H9 (cell line): ENCODE measurements at regions not wholly inside any gene's neighbourhood (a gene's known extent, or its start where the extent isn't known, plus 50 kb on each side); places are given as distances from the start of the nearest gene placed in this dataset.

Experiments
- DNase-seq: peaks from one replicate; pipeline ENCODE4 v3.0.0-alpha.2; 2017
- H2AFZ ChIP-seq: one replicate; pipeline ENCODE4 v1.6.1; 2013; ENCODE audit warnings: mild to moderate bottlenecking, low read length, control low read depth, moderate library complexity
- H2AK5ac ChIP-seq: 2 replicates; pipeline ENCODE4 v1.6.1; 2013; ENCODE audit warnings: low read length, control low read depth, mixed read lengths; ENCODE audit not compliant: insufficient read length
- H2BK120ac ChIP-seq: one replicate; pipeline ENCODE4 v1.6.1; 2013; ENCODE audit warnings: low read depth, mild to moderate bottlenecking, low read length, control low read depth, inconsistent platforms; ENCODE audit not compliant: poor library complexity, severe bottlenecking
- H2BK12ac ChIP-seq: 2 replicates; pipeline ENCODE4 v1.6.1; 2013; ENCODE audit warnings: low read length, control low read depth, mixed read lengths, low read depth; ENCODE audit not compliant: insufficient read length
- H2BK15ac ChIP-seq: 2 replicates; pipeline ENCODE4 v1.6.1; 2013; ENCODE audit warnings: low read depth, low read length, control low read depth
- H2BK20ac ChIP-seq: one replicate; pipeline ENCODE4 v1.6.1; 2013; ENCODE audit warnings: low read depth, mild to moderate bottlenecking, low read length, control low read depth, inconsistent platforms; ENCODE audit not compliant: poor library complexity, severe bottlenecking
- H2BK5ac ChIP-seq: 2 replicates; pipeline ENCODE4 v1.6.1; 2013; ENCODE audit warnings: low read length, control low read depth, mixed read lengths; ENCODE audit not compliant: insufficient read length
- H3K14ac ChIP-seq: 2 replicates; pipeline ENCODE4 v1.6.1; 2013; ENCODE audit warnings: low read length, control low read depth; ENCODE audit not compliant: insufficient read depth
- H3K18ac ChIP-seq: 2 replicates; pipeline ENCODE4 v1.6.1; 2013; ENCODE audit warnings: low read depth, mild to moderate bottlenecking, mixed read lengths, low read length, control low read depth; ENCODE audit not compliant: insufficient read length
- H3K23ac ChIP-seq: 2 replicates; pipeline ENCODE4 v1.6.1; 2013; ENCODE audit warnings: low read length, control low read depth, mixed read lengths, low read depth; ENCODE audit not compliant: insufficient read length
- H3K23me2 ChIP-seq: 2 replicates; pipeline ENCODE4 v1.6.1; 2013; ENCODE audit warnings: low read depth, mild to moderate bottlenecking, mixed read lengths, low read length, control low read depth; ENCODE audit not compliant: insufficient read length, poor library complexity, severe bottlenecking
- H3K27ac ChIP-seq: 2 replicates; pipeline ENCODE4 v1.5.1; 2013; ENCODE audit warnings: low read length, control low read depth, mixed read lengths, low read depth; ENCODE audit not compliant: insufficient read length
- H3K27me3 ChIP-seq: 2 replicates; pipeline ENCODE4 v1.6.1; 2013; ENCODE audit warnings: low read length, control low read depth, inconsistent platforms; ENCODE audit not compliant: insufficient read depth
- H3K4ac ChIP-seq: 2 replicates; pipeline ENCODE4 v1.6.1; 2013; ENCODE audit warnings: low read depth, mild to moderate bottlenecking, control low read depth, inconsistent platforms, low read length, moderate library complexity
- H3K4me1 ChIP-seq: 2 replicates; pipeline ENCODE4 v1.6.1; 2013; ENCODE audit warnings: low read length, control low read depth, inconsistent platforms; ENCODE audit not compliant: insufficient read depth
- H3K4me2 ChIP-seq: 2 replicates; pipeline ENCODE4 v1.6.1; 2013; ENCODE audit warnings: low read length, control low read depth, mixed read lengths; ENCODE audit not compliant: insufficient read length, insufficient read depth
- H3K56ac ChIP-seq: 2 replicates; pipeline ENCODE4 v1.6.1; 2013; ENCODE audit warnings: low read depth, mild to moderate bottlenecking, mixed read lengths, low read length, control low read depth; ENCODE audit not compliant: insufficient read length
- H3K79me1 ChIP-seq: 2 replicates; pipeline ENCODE4 v1.6.1; 2013; ENCODE audit warnings: low read depth, mild to moderate bottlenecking, moderate library complexity, low read length, control low read depth, inconsistent platforms; ENCODE audit not compliant: insufficient read depth, poor library complexity, severe bottlenecking
- H3K79me2 ChIP-seq: 2 replicates; pipeline ENCODE4 v1.6.1; 2013; ENCODE audit warnings: low read length, control low read depth, inconsistent platforms; ENCODE audit not compliant: insufficient read depth
- H3K9ac ChIP-seq: 2 replicates; pipeline ENCODE4 v1.6.1; 2013; ENCODE audit warnings: low read length, control low read depth, mixed read lengths; ENCODE audit not compliant: insufficient read length; ENCODE audit errors: extremely low read depth
- H3K9me3 ChIP-seq: one replicate; pipeline ENCODE4 v1.6.1; 2013; ENCODE audit warnings: low read depth, low read length, inconsistent platforms; ENCODE audit not compliant: control insufficient read depth
- H3T11ph ChIP-seq: one replicate; pipeline ENCODE4 v1.6.1; 2013; ENCODE audit warnings: mild to moderate bottlenecking, low read length, control low read depth, inconsistent platforms
- H4K20me1 ChIP-seq: one replicate; pipeline ENCODE4 v1.6.1; 2013; ENCODE audit not compliant: control insufficient read depth, insufficient read length, insufficient read depth
- H4K5ac ChIP-seq: 2 replicates; pipeline ENCODE4 v1.6.1; 2013; ENCODE audit warnings: low read depth, mild to moderate bottlenecking, mixed read lengths, low read length, control low read depth; ENCODE audit not compliant: insufficient read length
- H4K8ac ChIP-seq: replicated peaks from 2 replicates; pipeline ENCODE4 v1.6.1; 2013; ENCODE audit warnings: low read length, control low read depth, mixed read lengths, low read depth; ENCODE audit not compliant: insufficient read length
- H4K91ac ChIP-seq: 2 replicates; pipeline ENCODE4 v1.6.1; 2013; ENCODE audit warnings: low read depth, mild to moderate bottlenecking, moderate library complexity, mixed read lengths, low read length, control low read depth; ENCODE audit not compliant: insufficient read length
- H3K27ac Mint-ChIP-seq, 3 experiments: 2 replicates in 2 of 3; 3 replicates in 1 of 3; pipeline ENCODE4 v1.8.0; 2020 to 2021; ENCODE audit warnings: mixed read lengths in 3 of 3, mild to moderate bottlenecking in 1 of 3, moderate library complexity in 1 of 3
- H3K27me3 Mint-ChIP-seq: 2 replicates; pipeline ENCODE4 v1.8.0; 2021; ENCODE audit warnings: low read depth, mild to moderate bottlenecking, moderate library complexity, mixed read lengths
- H3K36me3 Mint-ChIP-seq, 3 experiments: 2 replicates in 2 of 3; 3 replicates in 1 of 3; pipeline ENCODE4 v1.8.0; 2020 to 2021; ENCODE audit warnings: low read depth in 3 of 3, mixed read lengths in 3 of 3; ENCODE audit not compliant: insufficient read depth in 1 of 3
- H3K4me1 Mint-ChIP-seq, 2 experiments: 2 replicates each; pipeline ENCODE4 v1.8.0; 2020; ENCODE audit warnings: mixed read lengths in 2 of 2
- H3K4me3 Mint-ChIP-seq, 2 experiments: 2 replicates in 1 of 2; 3 replicates in 1 of 2; pipeline ENCODE4 v1.8.0; 2020 to 2021; ENCODE audit warnings: mild to moderate bottlenecking in 2 of 2, mixed read lengths in 2 of 2, moderate library complexity in 1 of 2
- H3K9me3 Mint-ChIP-seq, 2 experiments: 2 replicates in 1 of 2; 3 replicates in 1 of 2; pipeline ENCODE4 v1.8.0; 2020; ENCODE audit warnings: mild to moderate bottlenecking in 2 of 2, mixed read lengths in 2 of 2, moderate library complexity in 1 of 2
- CTCF ChIP-seq: fragments of 200-600 bp; sonication (generic); conservative IDR thresholded peaks from 3 replicates; pipeline ENCODE4 v1.8.0; 2021; ENCODE audit warnings: antibody characterized with exemption, mild to moderate bottlenecking
- WGBS: extraction: QIAGEN DNeasy Blood & Tissue Kit; methylation state at CpG from one replicate; pipeline ENCODE4 v1.1.7; 2013; ENCODE audit warnings: missing lambda C conversion rate, low lambda C conversion rate, mixed read lengths; ENCODE audit not compliant: insufficient read length; ENCODE audit errors: extremely low coverage; 5-methylcytosine and 5-hydroxymethylcytosine counted together

DNA sequence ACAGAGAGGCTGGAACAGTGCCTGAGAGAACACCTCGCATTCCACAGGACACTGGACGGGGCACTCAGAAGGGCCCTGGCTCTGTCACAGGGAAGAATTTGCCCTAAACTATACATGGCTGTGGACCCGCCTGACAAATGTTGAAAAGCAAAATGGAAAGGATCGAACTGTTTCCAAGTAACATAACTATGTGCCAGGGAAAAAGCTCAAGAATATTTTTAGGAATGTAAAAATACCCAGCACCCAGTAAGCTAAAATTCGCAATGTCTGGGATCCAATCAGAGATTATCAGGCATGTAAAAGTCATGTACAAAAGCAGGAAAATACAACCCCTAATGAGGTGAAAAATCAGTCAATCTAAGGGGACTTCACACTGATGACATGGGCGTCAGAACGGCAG lies 215.9 kb downstream of the TTLL2 start:
- H4K5ac ChIP-seq = no peak overlapping the region
- peaks cover 3 to 27% (median 4%) of the 10 kb centered on the region in 3 experiments; a peak in 6 of 7 replicates for H3K36me3 Mint-ChIP-seq
- H2AFZ ChIP-seq = no peak overlapping the region
- no peak for TF ChIP-seq CTCF
- no peaks in the 10 kb centered on the region; the same call in 1 of the 2 replicates for H3K4me1 ChIP-seq
- no peaks in the 10 kb centered on the region for H3K27me3 ChIP-seq
- WGBS = no CpG with 5 or more reads among the region's 7 CpGs
- no peak overlapping the region for H2BK20ac ChIP-seq
- no peak overlapping the region for H3K4me2 ChIP-seq
- DNase-seq = no peak
- H3K79me2 ChIP-seq = no peaks in the 10 kb centered on the region
- H3K4me1 Mint-ChIP-seq = peaks cover 3 to 4% of the 10 kb centered on the region in 2 experiments; a peak in 3 of 4 replicates
- no peak overlapping the region for H3K9ac ChIP-seq
- no peak overlapping the region for H3K56ac ChIP-seq
- no peak overlapping the region for H3K14ac ChIP-seq
- peaks cover 17 to 20% of the 10 kb centered on the region in 2 experiments for H3K9me3 Mint-ChIP-seq
- H3K4ac ChIP-seq = no peak overlapping the region
- no peak overlapping the region for H3K23ac ChIP-seq
- H3K27ac ChIP-seq = no peak overlapping the region
- no peak overlapping the region for H3K18ac ChIP-seq
- H4K8ac ChIP-seq = no peak overlapping the region
- no peaks in the 10 kb centered on the region for H3K79me1 ChIP-seq
- H2AK5ac ChIP-seq = no peak overlapping the region
- H2BK5ac ChIP-seq = no peak overlapping the region
- H3K9me3 ChIP-seq = no peaks in the 10 kb centered on the region
- no peak overlapping the region for H2BK15ac ChIP-seq
- peaks cover 17% of the 10 kb centered on the region for H3K27me3 Mint-ChIP-seq
- no peak overlapping the region for H3K27ac Mint-ChIP-seq
- no peak overlapping the region for H3K4me3 Mint-ChIP-seq
- H3T11ph ChIP-seq = no peak overlapping the region
- H3K23me2 ChIP-seq = no peaks in the 10 kb centered on the region
- H2BK120ac ChIP-seq = no peak overlapping the region
- no peaks in the 10 kb centered on the region for H4K20me1 ChIP-seq
- no peak overlapping the region for H4K91ac ChIP-seq
- no peak overlapping the region for H2BK12ac ChIP-seq
